ENCODE measurements at regions not wholly inside any gene's neighbourhood (a gene's known extent, or its start where the extent isn't known, plus 50 kb on each side); places are given as distances from the start of the nearest gene placed in this dataset.

GRCh38 chr21:27130154-27130553, 163.3 kb upstream of the ADAMTS5 start:
- Histone ChIP-seq H3K4me3 (ENCODE audit: low read depth in 1 of 2, low read length in 2 of 2) (no peak overlapping the region), H3K79me2 (ENCODE audit: insufficient read depth, low read length) (no peaks in the 10 kb centered on the region), H3K27me3 (ENCODE audit: insufficient read depth, low read length, poor library complexity) (no peaks in the 10 kb centered on the region), H3K36me3 (ENCODE audit: insufficient read depth, low read length) (no peaks in the 10 kb centered on the region), H3K27ac (ENCODE audit: low read length) (no peak overlapping the region), H2AFZ (ENCODE audit: low read depth, low read length) (no peak overlapping the region), H3K4me1 (ENCODE audit: insufficient read depth, low read length) (no peaks in the 10 kb centered on the region), H4K20me1 (ENCODE audit: insufficient read depth, low read length) (no peaks in the 10 kb centered on the region), H3K9ac (ENCODE audit: low read depth, low read length) (no peak overlapping the region), H3K4me2 (ENCODE audit: insufficient read depth, low read length) (no peak overlapping the region), H3K9me3 (ENCODE audit: insufficient read depth, low read length, severe bottlenecking) (no peaks in the 10 kb centered on the region)
- TF ChIP-seq CTCF (IDR thresholded peaks at IDR 0.05; ENCODE audit: borderline replicate concordance, extremely low read depth, low read length, poor library complexity, severe bottlenecking) (no peak), EZH2 (IDR thresholded peaks at IDR 0.05; ENCODE audit: borderline replicate concordance, low read depth, low read length, severe bottlenecking) (no peak)
- ATAC-seq (ENCODE audit: insufficient read depth, low read depth), result no peak
- no peak for DNase-seq

DNA sequence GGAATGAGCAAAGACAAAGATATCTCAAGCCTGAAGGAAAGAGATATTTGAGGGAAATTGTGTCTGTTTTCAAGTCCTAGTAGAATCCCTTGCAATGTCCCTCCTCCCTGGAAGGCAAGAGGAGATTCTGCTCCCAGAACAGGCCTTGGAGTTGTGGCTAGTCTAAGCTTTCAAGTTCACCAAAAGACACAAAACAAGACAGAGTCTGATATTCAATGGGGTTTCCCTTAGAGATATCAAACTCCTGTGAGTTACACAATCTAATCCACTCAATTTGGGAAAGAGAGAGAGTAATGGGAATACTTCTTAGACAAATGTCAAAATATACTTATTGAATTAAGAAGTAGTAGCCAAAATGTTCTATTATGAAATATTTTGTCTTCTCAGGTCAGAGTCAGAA, 162.8 kb upstream of the ADAMTS5 start:
- Histone ChIP-seq H3K36me3 (ENCODE audit: insufficient read depth, low read length) (no peaks in the 10 kb centered on the region), H3K9me3 (ENCODE audit: insufficient read depth, low read length, severe bottlenecking) (no peaks in the 10 kb centered on the region), H3K4me2 (ENCODE audit: insufficient read depth, low read length) (no peak overlapping the region), H3K27me3 (ENCODE audit: insufficient read depth, low read length, poor library complexity) (no peaks in the 10 kb centered on the region), H3K9ac (ENCODE audit: low read depth, low read length) (no peak overlapping the region), H4K20me1 (ENCODE audit: insufficient read depth, low read length) (no peaks in the 10 kb centered on the region), H3K4me3 (ENCODE audit: low read depth in 1 of 2, low read length in 2 of 2) (no peak overlapping the region), H2AFZ (ENCODE audit: low read depth, low read length) (no peak overlapping the region), H3K79me2 (ENCODE audit: insufficient read depth, low read length) (no peaks in the 10 kb centered on the region), H3K4me1 (ENCODE audit: insufficient read depth, low read length) (no peaks in the 10 kb centered on the region), H3K27ac (ENCODE audit: low read length) (no peak overlapping the region)
- ATAC-seq (ENCODE audit: insufficient read depth, low read depth) (no peak), DNase-seq (no peak)
- TF ChIP-seq CTCF (IDR thresholded peaks at IDR 0.05; ENCODE audit: borderline replicate concordance, extremely low read depth, low read length, poor library complexity, severe bottlenecking), result no peak
- TF ChIP-seq EZH2 (IDR thresholded peaks at IDR 0.05; ENCODE audit: borderline replicate concordance, low read depth, low read length, severe bottlenecking), result no peak

- Histone ChIP-seq H2AFZ (ENCODE audit: low read depth, low read length) (no peak overlapping the region), H3K9me3 (ENCODE audit: insufficient read depth, low read length, severe bottlenecking) (no peaks in the 10 kb centered on the region), H3K36me3 (ENCODE audit: insufficient read depth, low read length) (no peaks in the 10 kb centered on the region), H3K4me3 (ENCODE audit: low read depth in 1 of 2, low read length in 2 of 2) (no peak overlapping the region), H3K9ac (ENCODE audit: low read depth, low read length) (no peak overlapping the region), H3K79me2 (ENCODE audit: insufficient read depth, low read length) (no peaks in the 10 kb centered on the region), H3K27me3 (ENCODE audit: insufficient read depth, low read length, poor library complexity) (no peaks in the 10 kb centered on the region), H3K4me1 (ENCODE audit: insufficient read depth, low read length) (no peaks in the 10 kb centered on the region), H4K20me1 (ENCODE audit: insufficient read depth, low read length) (no peaks in the 10 kb centered on the region), H3K4me2 (ENCODE audit: insufficient read depth, low read length) (no peak overlapping the region), H3K27ac (ENCODE audit: low read length) (no peak overlapping the region)
- TF ChIP-seq CTCF (IDR thresholded peaks at IDR 0.05; ENCODE audit: borderline replicate concordance, extremely low read depth, low read length, poor library complexity, severe bottlenecking) (no peak), EZH2 (IDR thresholded peaks at IDR 0.05; ENCODE audit: borderline replicate concordance, low read depth, low read length, severe bottlenecking) (no peak)
- DNase-seq (no peak), ATAC-seq (ENCODE audit: insufficient read depth, low read depth) (no peak)
Observed at GRCh38 chr21:27129215-27129614, 162.3 kb upstream of the ADAMTS5 start.

DNA sequence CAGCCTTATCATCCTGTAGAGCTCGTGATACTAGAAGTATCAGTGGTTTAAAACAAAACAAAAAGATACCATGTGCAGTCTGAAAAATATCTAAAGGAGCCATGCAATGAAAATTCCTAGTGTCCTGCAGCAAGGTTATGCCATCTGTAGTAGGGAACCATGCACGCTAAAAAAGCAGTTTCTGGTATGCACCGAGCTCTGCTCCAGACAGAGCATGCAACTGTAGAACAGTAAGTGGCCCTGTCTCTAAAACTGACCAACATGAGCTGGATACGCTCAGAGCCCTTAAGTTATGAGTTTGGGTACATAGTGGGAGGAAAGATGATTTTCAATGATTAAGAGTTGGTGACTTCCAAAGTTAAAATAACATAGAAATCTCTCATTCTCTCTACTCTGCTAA, 159.3 kb upstream of the ADAMTS5 start:
- no peaks in the 10 kb centered on the region for H4K20me1 ChIP-seq (ENCODE audit: insufficient read depth, low read length)
- H2AFZ ChIP-seq (ENCODE audit: low read depth, low read length), result no peak overlapping the region
- H3K9me3 ChIP-seq (ENCODE audit: insufficient read depth, low read length, severe bottlenecking), result no peaks in the 10 kb centered on the region
- TF ChIP-seq EZH2 (IDR thresholded peaks at IDR 0.05; ENCODE audit: borderline replicate concordance, low read depth, low read length, severe bottlenecking) (no peak), CTCF (IDR thresholded peaks at IDR 0.05; ENCODE audit: borderline replicate concordance, extremely low read depth, low read length, poor library complexity, severe bottlenecking) (no peak)
- no peak overlapping the region for H3K9ac ChIP-seq (ENCODE audit: low read depth, low read length)
- H3K27ac ChIP-seq (ENCODE audit: low read length), result no peak overlapping the region
- ATAC-seq (ENCODE audit: insufficient read depth, low read depth) (no peak), DNase-seq (no peak)
- no peaks in the 10 kb centered on the region for H3K4me1 ChIP-seq (ENCODE audit: insufficient read depth, low read length)
- no peaks in the 10 kb centered on the region for H3K36me3 ChIP-seq (ENCODE audit: insufficient read depth, low read length)
- H3K79me2 ChIP-seq (ENCODE audit: insufficient read depth, low read length), result no peaks in the 10 kb centered on the region
- H3K4me3 ChIP-seq (ENCODE audit: low read depth in 1 of 2, low read length in 2 of 2), result no peak overlapping the region
- H3K27me3 ChIP-seq (ENCODE audit: insufficient read depth, low read length, poor library complexity), result no peaks in the 10 kb centered on the region
- H3K4me2 ChIP-seq (ENCODE audit: insufficient read depth, low read length), result no peak overlapping the region
